HG02870 (cell line): ENCODE measurements at regions not wholly inside any gene's neighbourhood (a gene's known extent, or its start where the extent isn't known, plus 50 kb on each side); places are given as distances from the start of the nearest gene placed in this dataset.

Experiments
- ATAC-seq: cut with Tn5 transposase; IDR thresholded peaks from one replicate; pipeline ENCODE4 v1.9.1; 2021; ENCODE audit warnings: mild to moderate bottlenecking, moderate library complexity; ENCODE audit not compliant: unreplicated experiment

GRCh38 chr1:87715471-87715870, 386.8 kb downstream of the LMO4 start:
- ATAC-seq: no peak

DNA sequence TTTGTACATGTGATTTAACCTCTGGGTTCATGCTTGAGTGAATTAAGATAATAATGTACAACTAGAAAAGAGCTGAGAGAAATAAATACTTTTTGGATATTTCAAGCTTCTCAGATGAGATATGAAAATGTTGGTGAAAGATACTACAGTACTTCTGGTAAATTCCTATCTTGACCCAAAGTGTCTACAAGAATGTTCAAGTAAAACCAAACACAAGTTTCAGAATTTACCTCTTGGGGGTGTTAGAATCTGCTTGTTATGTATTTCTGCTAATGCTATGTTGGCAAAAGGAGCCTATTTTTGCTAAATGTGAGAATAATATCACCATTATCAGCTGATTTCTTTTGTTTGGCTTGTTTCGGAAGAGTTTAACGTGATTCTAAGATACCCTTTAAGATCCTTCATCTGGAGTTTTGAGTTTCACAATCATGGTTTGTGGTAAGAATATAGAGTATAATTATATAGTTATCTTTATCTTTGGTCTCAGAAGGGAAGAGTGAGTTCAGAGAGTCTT, 388.5 kb downstream of the LMO4 start:
- ATAC-seq: no peak

DNA sequence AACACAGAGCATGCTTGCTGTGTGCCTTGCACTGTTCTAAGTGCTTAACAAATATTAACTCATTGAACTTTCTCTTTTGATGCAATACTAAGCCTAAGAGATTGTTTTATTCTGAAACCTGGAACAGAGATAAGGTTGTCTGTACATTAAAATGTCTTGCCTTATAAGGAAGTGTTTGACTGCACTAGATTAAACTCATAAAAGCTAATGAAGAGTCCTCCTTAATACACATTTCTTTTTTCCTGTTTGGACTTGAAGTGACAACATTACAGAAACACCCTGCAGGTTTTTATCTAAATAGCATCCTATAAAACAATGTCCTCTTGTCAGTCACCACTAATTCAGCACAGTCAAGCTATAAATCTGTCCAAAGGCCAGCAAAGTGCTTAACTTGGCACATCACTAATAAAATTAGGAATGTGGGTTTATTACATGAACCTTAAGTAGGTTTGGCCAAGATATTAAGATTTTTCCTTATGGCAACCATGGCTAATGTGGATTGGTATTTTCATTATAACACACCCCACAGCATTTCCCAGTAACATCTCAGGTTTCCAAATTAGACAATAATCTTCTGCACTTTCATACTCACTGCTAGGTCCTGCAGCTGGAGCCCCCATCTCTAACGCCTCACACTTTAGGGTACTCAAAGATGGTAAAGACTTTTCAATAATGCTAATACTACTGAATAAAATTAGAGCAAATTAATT, 389.7 kb downstream of the LMO4 start:
- ATAC-seq: no peak

GRCh38 chr1:87719658-87720057, 391.0 kb downstream of the LMO4 start:
- ATAC-seq: no peak

GRCh38 chr1:87720561-87720960, 391.9 kb downstream of the LMO4 start:
- no peak for ATAC-seq

GRCh38 chr1:87723193-87723592, 394.5 kb downstream of the LMO4 start:
- ATAC-seq: no peak

DNA sequence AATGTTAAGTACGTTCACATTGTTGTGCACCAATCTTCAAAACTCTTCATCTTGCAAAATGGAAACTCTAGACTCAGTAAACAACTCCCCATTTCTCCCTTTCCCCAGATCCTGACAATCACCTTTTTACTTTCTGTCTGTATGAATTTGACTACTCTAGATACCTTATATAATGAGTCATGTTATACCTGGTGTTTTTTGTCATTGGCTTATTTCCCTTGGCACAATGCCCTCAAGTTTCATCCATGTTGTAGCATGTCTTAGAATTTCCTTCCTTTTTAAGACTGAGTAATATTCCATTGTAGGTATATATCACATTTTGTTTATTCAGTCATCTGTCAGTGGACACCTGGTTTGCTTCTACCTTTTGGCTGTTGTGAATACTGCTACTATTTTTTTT, 399.5 kb downstream of the LMO4 start:
- no peak for ATAC-seq

DNA sequence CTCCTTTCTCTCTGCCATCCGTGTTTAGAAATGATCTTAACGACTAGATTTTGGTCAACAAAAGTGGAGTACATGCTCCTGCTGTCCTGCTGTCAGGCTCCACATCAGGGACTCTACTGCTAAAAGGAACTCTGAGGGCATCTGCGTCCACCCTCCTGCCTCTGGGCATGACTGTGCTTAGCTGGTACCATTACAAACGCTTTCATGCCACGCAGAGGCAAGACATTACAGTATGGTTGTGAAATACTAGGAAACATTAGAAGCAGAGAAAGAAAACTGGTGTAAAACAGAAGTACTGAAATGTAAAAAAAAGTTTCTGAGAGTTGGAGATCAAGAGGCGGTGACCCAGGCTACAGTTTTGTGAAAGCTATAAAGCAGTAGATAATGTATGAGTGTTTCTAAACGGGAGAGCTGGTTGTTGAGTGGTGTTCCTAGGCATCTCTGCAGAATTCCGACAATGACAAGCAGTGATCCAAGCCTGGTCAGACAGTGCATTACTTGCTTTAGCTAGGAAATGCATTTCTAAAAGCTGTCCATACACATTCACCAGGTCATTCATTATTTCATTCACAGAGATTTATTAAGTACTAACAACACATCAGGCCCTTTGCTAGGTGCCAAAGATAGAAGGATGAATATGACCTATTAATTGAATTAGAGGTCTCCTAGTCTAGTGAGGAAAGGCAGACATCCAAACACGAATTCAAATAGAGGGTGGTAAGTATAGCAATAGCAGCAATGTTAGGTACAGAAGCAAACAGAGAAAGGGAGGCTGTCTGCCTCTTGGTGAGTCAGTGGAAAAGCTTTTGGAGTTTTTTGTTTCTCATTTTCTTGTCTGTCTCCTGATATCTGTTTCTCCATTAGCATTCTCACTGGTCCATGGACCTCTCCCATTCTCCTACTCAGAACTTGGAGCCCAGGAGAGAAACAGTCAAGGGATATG, 401.9 kb downstream of the LMO4 start:
- ATAC-seq: no peak

GRCh38 chr1:87733386-87733785, 404.7 kb downstream of the LMO4 start:
- no peak for ATAC-seq

DNA sequence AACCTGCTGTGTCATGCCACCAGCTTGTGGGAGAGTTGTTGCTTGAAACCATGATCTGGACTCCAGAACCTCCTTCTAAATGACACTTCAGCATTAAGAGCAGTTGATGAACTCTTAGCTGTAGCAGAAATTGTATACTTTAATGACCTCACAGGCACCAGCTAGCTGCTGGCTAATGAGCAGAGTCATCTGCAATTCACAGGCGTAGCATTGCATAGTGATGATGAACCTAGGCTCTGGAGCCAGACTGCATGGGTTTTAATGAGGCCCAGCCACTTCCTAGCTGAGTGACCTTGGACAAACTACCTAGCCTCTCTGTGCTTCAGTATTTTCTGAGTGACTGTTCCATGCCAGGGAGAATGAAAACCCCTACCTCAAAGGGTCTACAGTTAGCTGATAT, 407.1 kb downstream of the LMO4 start:
- ATAC-seq: no peak

GRCh38 chr1:87739141-87739540, 410.5 kb downstream of the LMO4 start:
- no peak for ATAC-seq

DNA sequence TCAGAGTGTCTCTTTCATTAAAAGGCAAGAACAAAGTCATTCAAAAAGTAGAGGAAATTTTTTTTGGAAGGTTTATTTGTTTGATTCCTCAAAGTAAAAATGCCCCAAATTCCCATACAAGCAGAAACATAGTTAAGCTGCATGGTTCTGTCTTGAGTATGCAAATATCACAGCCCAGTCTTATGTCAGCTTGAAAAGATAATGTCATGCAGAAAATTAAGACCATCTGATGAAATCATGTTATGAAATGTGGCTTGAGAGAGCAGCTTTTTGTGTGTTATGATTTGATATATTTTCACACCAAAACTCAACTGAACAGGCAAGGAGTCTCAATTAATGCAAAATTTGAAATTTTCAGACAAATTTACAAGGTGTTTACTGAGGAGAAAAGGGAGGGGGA, 411.0 kb downstream of the LMO4 start:
- no peak for ATAC-seq

DNA sequence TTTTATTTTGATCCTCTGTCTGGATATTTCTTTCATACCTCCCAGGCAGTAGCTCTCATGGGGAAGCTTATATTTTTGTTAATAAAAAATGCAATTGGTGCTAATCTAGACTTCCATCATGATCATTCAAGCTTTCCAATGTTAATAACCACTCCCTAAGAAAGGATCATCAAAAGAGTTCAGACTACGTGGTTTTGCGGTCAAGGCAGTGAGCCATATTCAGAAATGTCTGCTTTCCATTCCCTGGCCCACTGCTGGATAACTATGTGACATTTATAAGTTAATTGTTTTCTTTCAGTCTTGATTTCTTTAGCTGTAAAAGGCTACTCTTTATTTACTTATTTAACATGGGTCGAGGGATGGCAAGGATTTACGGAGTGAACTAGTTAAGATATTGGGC, 414.6 kb downstream of the LMO4 start:
- ATAC-seq: no peak

DNA sequence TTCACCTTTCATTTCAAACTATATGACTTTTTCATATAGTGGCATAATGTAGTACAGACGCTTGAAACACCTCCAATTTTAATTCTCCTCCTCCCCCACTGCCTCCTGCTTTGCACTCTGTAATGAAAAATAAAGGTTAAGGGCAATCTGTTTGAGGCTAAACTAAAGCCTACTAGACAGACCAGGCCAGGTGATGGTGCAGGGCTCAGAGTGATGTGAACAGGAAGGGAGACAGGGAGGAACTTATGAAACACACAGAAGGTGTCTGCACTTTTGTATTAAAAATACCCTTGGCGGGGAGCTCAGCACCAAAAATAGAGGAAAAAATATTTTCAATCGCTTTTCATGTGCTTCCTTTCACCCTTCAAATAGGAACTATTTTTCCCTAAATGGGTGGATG, 415.4 kb downstream of the LMO4 start:
- ATAC-seq: no peak

DNA sequence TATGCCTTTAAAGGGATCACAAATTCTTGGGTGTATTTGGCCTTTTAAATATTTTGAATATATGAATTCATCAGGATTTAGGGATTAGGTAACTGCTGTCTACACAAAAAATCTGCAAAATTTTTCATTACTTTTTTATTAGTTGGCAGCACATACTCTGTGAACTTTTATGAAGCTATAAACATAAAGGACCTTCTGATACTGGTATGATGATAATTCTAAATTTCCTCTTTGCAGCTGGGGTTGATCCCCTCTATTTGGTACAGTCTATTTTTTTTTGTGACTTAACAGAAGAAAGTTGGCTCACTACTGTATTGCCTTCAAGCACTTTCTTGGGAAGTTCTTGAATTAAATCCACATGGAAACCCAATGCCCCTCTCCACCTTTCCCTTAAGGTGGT, 416.1 kb downstream of the LMO4 start:
- no peak for ATAC-seq

DNA sequence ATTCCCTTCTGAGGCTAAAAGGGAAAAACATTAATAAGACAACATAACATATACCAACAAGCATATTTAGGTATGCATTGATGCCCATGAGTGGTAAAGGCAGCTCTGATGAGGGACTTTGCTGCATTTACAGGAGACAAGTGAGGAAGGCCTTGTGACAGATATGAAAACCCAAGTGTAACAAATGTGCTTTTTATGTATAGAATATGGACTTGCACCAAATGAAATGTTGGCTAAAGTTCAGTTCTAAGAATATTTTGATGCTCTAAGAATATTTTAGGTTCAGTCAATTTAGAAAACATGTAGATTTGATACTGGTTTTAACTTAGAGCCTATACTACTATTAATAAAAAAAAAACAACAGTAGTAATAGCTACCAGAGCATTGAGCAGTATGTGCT, 424.7 kb downstream of the LMO4 start:
- no peak for ATAC-seq

- no peak for ATAC-seq
These were observed 425.5 kb downstream of the LMO4 start for GRCh38 chr1:87754139-87754538.

DNA sequence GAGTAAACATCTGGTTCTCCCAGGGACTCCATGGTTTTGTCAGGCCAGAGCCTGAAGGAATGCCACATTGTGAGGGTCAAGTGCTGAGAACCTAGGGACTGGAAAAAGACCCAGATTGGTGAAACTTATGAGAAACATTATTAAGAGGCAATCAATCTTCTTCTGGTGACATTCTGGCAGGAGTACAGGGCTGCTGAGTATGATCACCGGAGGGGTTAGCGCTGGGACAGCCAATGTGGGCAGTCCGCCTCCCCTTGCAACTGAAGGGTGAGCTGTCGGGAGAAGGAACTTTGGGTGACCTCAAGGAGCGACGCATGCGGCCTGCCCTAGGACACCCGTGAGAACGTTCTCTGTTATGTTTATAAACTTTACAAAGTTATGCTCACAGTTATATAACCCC, 429.0 kb downstream of the LMO4 start:
- ATAC-seq: no peak

DNA sequence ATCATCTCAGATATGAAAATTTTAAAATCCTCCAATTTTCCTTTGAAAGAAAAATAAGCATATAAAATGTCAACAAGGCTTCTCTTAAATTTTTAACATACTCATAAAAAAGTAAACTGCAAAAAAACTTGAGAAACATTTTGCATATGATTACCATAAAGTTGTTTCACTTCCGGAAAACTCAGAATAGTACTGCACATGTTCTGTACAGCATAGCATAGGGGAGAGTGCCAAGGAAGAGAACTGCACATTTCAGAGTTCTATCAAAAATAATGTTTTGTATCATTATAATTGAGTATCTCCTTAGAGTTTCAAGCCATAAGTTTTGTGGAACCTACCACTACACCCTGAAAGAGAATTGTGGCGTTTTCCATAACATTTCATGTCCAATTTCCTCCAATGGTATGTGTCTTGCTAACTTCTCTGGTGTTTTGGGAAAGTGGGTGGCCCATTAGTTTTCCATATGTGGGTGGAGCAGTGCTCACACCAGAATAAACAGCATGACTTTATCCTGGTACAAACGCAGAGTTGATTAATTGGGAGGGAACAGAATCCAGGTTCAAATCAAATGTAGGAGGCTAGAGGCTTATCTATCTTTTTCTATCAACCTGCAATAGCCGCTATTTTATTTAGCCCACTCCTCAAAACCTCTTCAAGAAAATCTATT, 430.9 kb downstream of the LMO4 start:
- no peak for ATAC-seq

DNA sequence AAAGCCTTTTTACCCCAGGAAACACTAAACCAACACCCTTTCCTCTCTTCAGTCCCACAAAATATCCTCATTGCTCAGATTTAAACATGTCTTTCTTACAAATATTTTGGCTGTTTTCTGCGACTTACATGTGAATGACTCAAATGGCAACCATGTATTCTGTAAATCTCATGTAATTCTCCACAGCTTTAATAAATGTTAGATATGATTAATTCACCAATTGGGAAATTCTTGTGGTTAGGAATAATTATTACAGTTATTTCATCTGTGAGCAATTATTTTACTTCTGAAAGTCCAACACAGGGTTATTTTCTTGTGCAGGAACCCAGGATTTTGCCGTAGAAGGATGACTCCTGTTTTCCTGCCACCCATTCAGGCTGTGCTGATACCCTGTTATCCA, 431.5 kb downstream of the LMO4 start:
- ATAC-seq: no peak

DNA sequence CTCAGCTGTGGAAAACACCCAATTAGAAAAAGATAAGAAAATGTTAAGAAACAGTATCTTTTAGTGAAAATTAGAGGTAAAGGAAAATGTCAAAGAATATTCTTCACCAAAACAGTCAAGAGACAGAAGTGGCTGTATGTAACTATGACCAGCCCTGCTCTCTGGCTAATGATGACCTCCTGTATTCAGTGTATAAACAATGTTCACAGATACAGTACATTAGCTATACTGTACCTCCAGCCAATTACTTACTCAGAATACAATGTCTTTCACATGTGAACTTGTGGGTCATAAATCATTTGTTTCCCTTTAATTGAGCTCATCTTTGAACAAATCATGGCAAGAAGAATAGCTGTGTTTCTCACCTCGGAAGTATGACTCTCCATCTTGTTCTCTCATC, 432.0 kb downstream of the LMO4 start:
- no peak for ATAC-seq

GRCh38 chr1:87763483-87763882, 434.8 kb downstream of the LMO4 start:
- ATAC-seq: no peak
